ENCODE measurements at regions not wholly inside any gene's neighbourhood (a gene's known extent, or its start where the extent isn't known, plus 50 kb on each side); places are given as distances from the start of the nearest gene placed in this dataset.
"Not testable (repeated sequence)": the region's sequence is repeated elsewhere in the genome, so short reads cannot be mapped to it uniquely, and the experiment has no call there.

DNA sequence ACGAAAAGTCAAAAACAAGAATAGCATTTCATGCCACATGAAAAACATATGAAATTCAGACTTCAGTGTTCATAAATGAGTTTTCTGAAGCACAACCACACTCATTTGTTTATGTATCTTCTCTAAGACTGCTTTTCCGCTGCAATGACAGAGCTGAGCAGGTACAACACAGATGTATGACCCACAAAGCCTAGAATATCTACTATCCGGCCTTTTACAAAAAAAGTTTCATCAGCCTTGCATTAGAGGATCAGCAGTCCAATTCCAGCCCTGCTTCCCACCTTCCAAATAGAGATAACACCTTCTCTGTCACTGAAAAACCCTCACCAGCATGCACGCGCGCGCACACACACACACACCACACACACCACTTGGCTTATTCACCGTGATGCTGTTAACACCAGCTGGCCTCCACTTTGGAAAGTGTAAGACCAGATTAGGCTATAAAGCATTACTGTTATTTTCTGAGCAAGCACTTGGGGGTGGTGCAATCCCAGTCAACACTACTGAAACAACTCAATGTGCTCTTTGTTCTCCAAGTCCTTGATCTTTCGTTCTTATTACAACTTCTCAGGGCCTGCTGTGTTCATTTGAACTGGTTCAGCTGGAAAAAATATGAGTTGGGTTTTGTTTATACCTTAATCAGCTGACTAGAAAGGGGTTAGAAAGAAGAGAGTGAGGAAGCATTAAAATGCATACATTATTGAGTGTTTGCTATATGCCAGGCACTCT lies 90.0 kb downstream of the GLUL start:
- DNase-seq (ENCODE audit: low read depth in 1 of 2, low spot score in 1 of 2): peak; percentile 31 to 62
- Histone ChIP-seq H3K27ac (replicated peaks) (peak overlapping the region; percentile 74), H3K4me3 (replicated peaks; ENCODE audit: insufficient read depth, low read length) (no peak overlapping the region), H3K27me3 (ENCODE audit: insufficient read depth, poor library complexity, severe bottlenecking) (no peaks in the 10 kb centered on the region)
- TF ChIP-seq, protein P1, sequence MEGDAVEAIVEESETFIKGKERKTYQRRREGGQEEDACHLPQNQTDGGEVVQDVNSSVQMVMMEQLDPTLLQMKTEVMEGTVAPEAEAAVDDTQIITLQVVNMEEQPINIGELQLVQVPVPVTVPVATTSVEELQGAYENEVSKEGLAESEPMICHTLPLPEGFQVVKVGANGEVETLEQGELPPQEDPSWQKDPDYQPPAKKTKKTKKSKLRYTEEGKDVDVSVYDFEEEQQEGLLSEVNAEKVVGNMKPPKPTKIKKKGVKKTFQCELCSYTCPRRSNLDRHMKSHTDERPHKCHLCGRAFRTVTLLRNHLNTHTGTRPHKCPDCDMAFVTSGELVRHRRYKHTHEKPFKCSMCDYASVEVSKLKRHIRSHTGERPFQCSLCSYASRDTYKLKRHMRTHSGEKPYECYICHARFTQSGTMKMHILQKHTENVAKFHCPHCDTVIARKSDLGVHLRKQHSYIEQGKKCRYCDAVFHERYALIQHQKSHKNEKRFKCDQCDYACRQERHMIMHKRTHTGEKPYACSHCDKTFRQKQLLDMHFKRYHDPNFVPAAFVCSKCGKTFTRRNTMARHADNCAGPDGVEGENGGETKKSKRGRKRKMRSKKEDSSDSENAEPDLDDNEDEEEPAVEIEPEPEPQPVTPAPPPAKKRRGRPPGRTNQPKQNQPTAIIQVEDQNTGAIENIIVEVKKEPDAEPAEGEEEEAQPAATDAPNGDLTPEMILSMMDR (IDR thresholded peaks at IDR 0.05; ENCODE audit: insufficient read depth, low read length): no peak
- TF ChIP-seq POLR2AphosphoS5 (IDR thresholded peaks at IDR 0.05; ENCODE audit: low read depth): no peak
- TF ChIP-seq SPI1 (IDR thresholded peaks at IDR 0.05; ENCODE audit: borderline replicate concordance, low read depth): no peak
- no peak for TF ChIP-seq GABPA (IDR thresholded peaks at IDR 0.05; ENCODE audit: low read depth)
- TF ChIP-seq, protein P2, sequence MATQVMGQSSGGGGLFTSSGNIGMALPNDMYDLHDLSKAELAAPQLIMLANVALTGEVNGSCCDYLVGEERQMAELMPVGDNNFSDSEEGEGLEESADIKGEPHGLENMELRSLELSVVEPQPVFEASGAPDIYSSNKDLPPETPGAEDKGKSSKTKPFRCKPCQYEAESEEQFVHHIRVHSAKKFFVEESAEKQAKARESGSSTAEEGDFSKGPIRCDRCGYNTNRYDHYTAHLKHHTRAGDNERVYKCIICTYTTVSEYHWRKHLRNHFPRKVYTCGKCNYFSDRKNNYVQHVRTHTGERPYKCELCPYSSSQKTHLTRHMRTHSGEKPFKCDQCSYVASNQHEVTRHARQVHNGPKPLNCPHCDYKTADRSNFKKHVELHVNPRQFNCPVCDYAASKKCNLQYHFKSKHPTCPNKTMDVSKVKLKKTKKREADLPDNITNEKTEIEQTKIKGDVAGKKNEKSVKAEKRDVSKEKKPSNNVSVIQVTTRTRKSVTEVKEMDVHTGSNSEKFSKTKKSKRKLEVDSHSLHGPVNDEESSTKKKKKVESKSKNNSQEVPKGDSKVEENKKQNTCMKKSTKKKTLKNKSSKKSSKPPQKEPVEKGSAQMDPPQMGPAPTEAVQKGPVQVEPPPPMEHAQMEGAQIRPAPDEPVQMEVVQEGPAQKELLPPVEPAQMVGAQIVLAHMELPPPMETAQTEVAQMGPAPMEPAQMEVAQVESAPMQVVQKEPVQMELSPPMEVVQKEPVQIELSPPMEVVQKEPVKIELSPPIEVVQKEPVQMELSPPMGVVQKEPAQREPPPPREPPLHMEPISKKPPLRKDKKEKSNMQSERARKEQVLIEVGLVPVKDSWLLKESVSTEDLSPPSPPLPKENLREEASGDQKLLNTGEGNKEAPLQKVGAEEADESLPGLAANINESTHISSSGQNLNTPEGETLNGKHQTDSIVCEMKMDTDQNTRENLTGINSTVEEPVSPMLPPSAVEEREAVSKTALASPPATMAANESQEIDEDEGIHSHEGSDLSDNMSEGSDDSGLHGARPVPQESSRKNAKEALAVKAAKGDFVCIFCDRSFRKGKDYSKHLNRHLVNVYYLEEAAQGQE (IDR thresholded peaks at IDR 0.05; ENCODE audit: insufficient replicate concordance, low read depth): no peak

DNA sequence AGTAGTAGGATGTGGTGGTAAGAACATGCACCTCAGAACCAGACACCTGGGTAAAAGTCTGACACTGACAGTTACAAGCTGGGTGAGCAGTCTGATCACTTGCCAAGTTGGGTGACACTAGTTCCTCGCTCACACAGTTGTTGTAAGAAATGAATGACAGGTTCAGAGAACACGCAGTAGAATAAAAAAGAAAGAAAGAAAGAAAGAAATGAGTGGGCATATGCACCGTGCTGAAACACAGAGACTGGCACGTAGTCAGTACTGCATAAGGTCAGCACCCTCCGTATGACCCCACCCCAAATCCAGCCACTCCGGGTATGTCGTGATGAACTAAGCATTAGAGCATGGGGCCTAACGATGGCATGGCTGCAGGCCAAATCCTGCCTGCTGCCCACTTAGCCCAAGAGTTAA lies 90.6 kb downstream of the GLUL start:
- DNase-seq (ENCODE audit: low read depth in 1 of 2, low spot score in 1 of 2): peak; percentile 28 to 68
- TF ChIP-seq SPI1 (IDR thresholded peaks at IDR 0.05; ENCODE audit: borderline replicate concordance, low read depth): peak; percentile 51; the same call in 1 of the 2 replicates
- TF ChIP-seq, protein P2 (IDR thresholded peaks at IDR 0.05; ENCODE audit: insufficient replicate concordance, low read depth): no peak
- Histone ChIP-seq H3K27me3 (ENCODE audit: insufficient read depth, poor library complexity, severe bottlenecking) (no peaks in the 10 kb centered on the region), H3K4me3 (replicated peaks; ENCODE audit: insufficient read depth, low read length) (no peak overlapping the region), H3K27ac (replicated peaks) (peak overlapping the region; percentile 74)

- peak; percentile 95 to 97 for DNase-seq (ENCODE audit: low read depth in 1 of 2, low spot score in 1 of 2)
- Histone ChIP-seq H3K27me3 (ENCODE audit: insufficient read depth, poor library complexity, severe bottlenecking) (no peaks in the 10 kb centered on the region), H3K4me3 (replicated peaks; ENCODE audit: insufficient read depth, low read length) (no peak overlapping the region), H3K27ac (replicated peaks) (peak overlapping the region; percentile 74)
- peak; percentile 94 for TF ChIP-seq POLR2AphosphoS5 (IDR thresholded peaks at IDR 0.05; ENCODE audit: low read depth)
- TF ChIP-seq, protein P2 (IDR thresholded peaks at IDR 0.05; ENCODE audit: insufficient replicate concordance, low read depth): no peak
Observed at GRCh38 chr1:182299728-182300616, 91.6 kb downstream of the GLUL start.

- not testable (repeated sequence) for H3K4me3 ChIP-seq (replicated peaks; ENCODE audit: insufficient read depth, low read length)
- H3K27ac ChIP-seq (replicated peaks): peak overlapping the region; percentile 74
Observed at GRCh38 chr1:182299054-182299727, 92.4 kb downstream of the GLUL start.

More at GRCh38 chr1:182299054-182299727, 92.4 kb downstream of the GLUL start:
- not testable (repeated sequence) for DNase-seq (ENCODE audit: low read depth in 1 of 2, low spot score in 1 of 2); H3K27me3 ChIP-seq (ENCODE audit: insufficient read depth, poor library complexity, severe bottlenecking)
